MM.1S (cell line): ENCODE measurements at regions not wholly inside any gene's neighbourhood (a gene's known extent, or its start where the extent isn't known, plus 50 kb on each side); places are given as distances from the start of the nearest gene placed in this dataset.

Experiments
- EZH2phosphoT487 ChIP-seq: fragments of 300-600 bp; sonication (generic); IDR thresholded peaks from 2 replicates; pipeline ENCODE4 v1.6.1; 2018; ENCODE audit warnings: antibody characterized with exemption, low read length
- TF ChIP-seq, protein P1 (sequence below): fragments of 300-600 bp; sonication (generic); IDR thresholded peaks from 2 replicates; pipeline ENCODE4 v1.5.1; 2016; ENCODE audit warnings: antibody characterized with exemption, low read length, mixed read lengths

DNA sequence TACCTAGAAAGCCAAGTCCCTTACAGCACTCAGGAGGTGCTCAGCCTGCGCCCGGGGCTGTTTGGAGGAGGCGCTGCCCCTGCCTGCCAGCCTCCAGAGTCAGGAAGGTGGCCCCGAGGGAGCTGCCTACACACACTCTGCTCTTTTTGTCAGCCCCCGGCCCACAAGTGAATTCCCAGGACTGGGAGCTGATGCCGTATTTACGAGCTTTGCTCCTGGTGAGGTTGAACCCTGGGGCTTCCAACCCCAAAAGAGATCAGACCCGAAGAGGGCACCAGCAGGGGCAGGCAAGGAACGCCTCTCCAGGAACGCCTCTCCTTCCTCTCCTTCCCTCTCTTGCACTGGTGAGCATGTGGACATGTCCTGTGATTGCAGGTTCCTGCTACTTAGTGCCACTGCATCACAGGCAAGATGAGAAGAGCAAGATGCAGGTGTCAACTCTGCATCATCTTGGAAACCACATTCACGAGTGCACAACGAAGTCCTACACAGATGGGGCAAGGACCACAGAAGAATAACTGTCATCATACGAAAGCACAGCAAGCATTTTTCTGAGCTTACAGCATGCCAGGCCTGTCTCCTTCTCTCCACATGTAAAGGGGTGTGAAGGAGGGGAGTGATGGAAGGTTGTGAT is 126.7 kb downstream of the NDUFA10 start:
- TF ChIP-seq, protein P1, sequence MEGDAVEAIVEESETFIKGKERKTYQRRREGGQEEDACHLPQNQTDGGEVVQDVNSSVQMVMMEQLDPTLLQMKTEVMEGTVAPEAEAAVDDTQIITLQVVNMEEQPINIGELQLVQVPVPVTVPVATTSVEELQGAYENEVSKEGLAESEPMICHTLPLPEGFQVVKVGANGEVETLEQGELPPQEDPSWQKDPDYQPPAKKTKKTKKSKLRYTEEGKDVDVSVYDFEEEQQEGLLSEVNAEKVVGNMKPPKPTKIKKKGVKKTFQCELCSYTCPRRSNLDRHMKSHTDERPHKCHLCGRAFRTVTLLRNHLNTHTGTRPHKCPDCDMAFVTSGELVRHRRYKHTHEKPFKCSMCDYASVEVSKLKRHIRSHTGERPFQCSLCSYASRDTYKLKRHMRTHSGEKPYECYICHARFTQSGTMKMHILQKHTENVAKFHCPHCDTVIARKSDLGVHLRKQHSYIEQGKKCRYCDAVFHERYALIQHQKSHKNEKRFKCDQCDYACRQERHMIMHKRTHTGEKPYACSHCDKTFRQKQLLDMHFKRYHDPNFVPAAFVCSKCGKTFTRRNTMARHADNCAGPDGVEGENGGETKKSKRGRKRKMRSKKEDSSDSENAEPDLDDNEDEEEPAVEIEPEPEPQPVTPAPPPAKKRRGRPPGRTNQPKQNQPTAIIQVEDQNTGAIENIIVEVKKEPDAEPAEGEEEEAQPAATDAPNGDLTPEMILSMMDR, result no peak
- no peak for TF ChIP-seq EZH2phosphoT487
